SK-N-SH treated with all-trans-retinoic acid at 6 μM for 48 hours (cell line): ENCODE measurements at regions not wholly inside any gene's neighbourhood (a gene's known extent, or its start where the extent isn't known, plus 50 kb on each side); places are given as distances from the start of the nearest gene placed in this dataset.

Experiments used
- ATAC-seq: fragments of 200-7000 bp; cut with Tn5 transposase; 3 replicates; pipeline ENCODE4 v1.9.1; 2020; ENCODE audit warnings: mild to moderate bottlenecking, moderate library complexity
- BACH2 ChIP-seq: fragments of 250-450 bp; sonication (Bioruptor Pico); IDR thresholded peaks from 2 replicates; pipeline ENCODE4 v1.9.0; 2021; ENCODE audit warnings: mild to moderate bottlenecking, borderline replicate concordance
- CREB5 ChIP-seq: fragments of 250-450 bp; sonication (Bioruptor Pico); IDR thresholded peaks from 2 replicates; pipeline ENCODE4 v1.5.1; 2020; ENCODE audit warnings: low read depth, mild to moderate bottlenecking, moderate library complexity
- CSDC2 ChIP-seq: fragments of 250-450 bp; sonication (Bioruptor Pico); IDR thresholded peaks from 2 replicates; pipeline ENCODE4 v1.5.0; 2020; ENCODE audit warnings: mild to moderate bottlenecking, moderate library complexity
- CSRNP3 ChIP-seq: fragments of 250-450 bp; sonication (Bioruptor Pico); IDR thresholded peaks from 2 replicates; pipeline ENCODE4 v1.5.1; 2021; ENCODE audit warnings: mild to moderate bottlenecking, moderate library complexity
- ESRRG ChIP-seq: fragments of 250-450 bp; sonication (Bioruptor Pico); IDR thresholded peaks from 2 replicates; pipeline ENCODE4 v1.6.1; 2021; ENCODE audit warnings: mild to moderate bottlenecking
- GLIS3 ChIP-seq: fragments of 250-450 bp; sonication (Bioruptor Pico); IDR thresholded peaks from 2 replicates; pipeline ENCODE4 v1.5.0; 2020; ENCODE audit warnings: mild to moderate bottlenecking, moderate library complexity
- ISL1 ChIP-seq: fragments of 250-450 bp; sonication (Bioruptor Pico); IDR thresholded peaks from 2 replicates; pipeline ENCODE4 v2.1.2; 2022; ENCODE audit warnings: mild to moderate bottlenecking, moderate library complexity
- OSR1 ChIP-seq: fragments of 250-450 bp; sonication (Bioruptor Pico); IDR thresholded peaks from 2 replicates; pipeline ENCODE4 v1.8.0; 2022; ENCODE audit warnings: moderate library complexity, mild to moderate bottlenecking, inconsistent platforms
- PATZ1 ChIP-seq: fragments of 250-450 bp; sonication (Bioruptor Pico); IDR thresholded peaks from 2 replicates; pipeline ENCODE4 v1.8.0; 2020; ENCODE audit warnings: mild to moderate bottlenecking, moderate library complexity, borderline replicate concordance
- POU6F1 ChIP-seq: fragments of 250-450 bp; sonication (Bioruptor Pico); IDR thresholded peaks from 2 replicates; pipeline ENCODE4 v1.8.0; 2021; ENCODE audit warnings: low read depth, mild to moderate bottlenecking, moderate library complexity, borderline replicate concordance
- PPARA ChIP-seq: fragments of 250-450 bp; sonication (Bioruptor Pico); IDR thresholded peaks from 2 replicates; pipeline ENCODE4 v1.5.0; 2020; ENCODE audit warnings: mild to moderate bottlenecking, borderline replicate concordance
- RARB ChIP-seq: fragments of 250-450 bp; sonication (Bioruptor Pico); IDR thresholded peaks from 2 replicates; pipeline ENCODE4 v1.8.0; 2021; ENCODE audit warnings: mild to moderate bottlenecking, moderate library complexity
- TCF4 ChIP-seq: fragments of 250-450 bp; sonication (Bioruptor Pico); IDR thresholded peaks from 2 replicates; pipeline ENCODE4 v1.8.0; 2021; ENCODE audit warnings: mild to moderate bottlenecking, moderate library complexity, borderline replicate concordance
- TOX ChIP-seq: fragments of 250-450 bp; sonication (Bioruptor Pico); IDR thresholded peaks from 2 replicates; pipeline ENCODE4 v1.8.0; 2021; ENCODE audit warnings: mild to moderate bottlenecking, moderate library complexity, borderline replicate concordance
- ZC3H10 ChIP-seq: fragments of 250-450 bp; sonication (Bioruptor Pico); IDR thresholded peaks from 2 replicates; pipeline ENCODE4 v1.5.1; 2021; ENCODE audit warnings: mild to moderate bottlenecking, moderate library complexity
- ZFP3 ChIP-seq: fragments of 250-450 bp; sonication (Bioruptor Pico); IDR thresholded peaks from 2 replicates; pipeline ENCODE4 v1.5.0; 2020; ENCODE audit warnings: mild to moderate bottlenecking, moderate library complexity
- ZFP30 ChIP-seq: fragments of 450-650 bp; formaldehyde crosslinking; IDR thresholded peaks from 2 replicates; pipeline ENCODE4 v1.5.0; 2022; ENCODE audit warnings: mild to moderate bottlenecking, moderate library complexity
- ZNF565 ChIP-seq: fragments of 450-650 bp; formaldehyde crosslinking; conservative IDR thresholded peaks from 2 replicates; pipeline ENCODE4 v1.5.0; 2020; ENCODE audit warnings: low read depth, mild to moderate bottlenecking, moderate library complexity
- ZNF70 ChIP-seq: fragments of 450-650 bp; formaldehyde crosslinking; IDR thresholded peaks from 2 replicates; pipeline ENCODE4 v1.5.0; 2020; ENCODE audit warnings: mild to moderate bottlenecking, moderate library complexity
- ZNF8 ChIP-seq: fragments of 450-650 bp; formaldehyde crosslinking; IDR thresholded peaks from 2 replicates; pipeline ENCODE4 v1.5.0; 2020; ENCODE audit warnings: mild to moderate bottlenecking, moderate library complexity

GRCh38 chr1:56056438-56057287 is 522.7 kb downstream of the PLPP3 start:
- ATAC-seq: no peak
- TF ChIP-seq ISL1 (CRISPR knock-in tag): no peak
- no peak for TF ChIP-seq ZFP30 (CRISPR knock-in tag)
- TF ChIP-seq CSDC2: no peak
- TF ChIP-seq PPARA (CRISPR knock-in tag): no peak
- no peak for TF ChIP-seq PATZ1
- no peak for TF ChIP-seq OSR1 (CRISPR knock-in tag)
- no peak for TF ChIP-seq ZFP3 (CRISPR knock-in tag)
- no peak for TF ChIP-seq TCF4 (CRISPR knock-in tag)
- no peak for TF ChIP-seq CSRNP3 (CRISPR knock-in tag)
- no peak for TF ChIP-seq ESRRG
- TF ChIP-seq TOX: no peak
- TF ChIP-seq ZNF8 (CRISPR knock-in tag): no peak
- no peak for TF ChIP-seq ZNF565 (CRISPR knock-in tag)
- TF ChIP-seq RARB (CRISPR knock-in tag): no peak
- no peak for TF ChIP-seq ZC3H10 (CRISPR knock-in tag)
- TF ChIP-seq, all 23 proteins: peak for 0

- no peak for TF ChIP-seq POU6F1 (CRISPR knock-in tag)
- TF ChIP-seq ZNF8 (CRISPR knock-in tag): no peak
- TF ChIP-seq ZNF70 (CRISPR knock-in tag): no peak
- ATAC-seq: no peak
Observed at GRCh38 chr1:56054959-56055358, 524.4 kb downstream of the PLPP3 start.

- no peak for ATAC-seq
Observed at GRCh38 chr1:56052041-56052440, 527.3 kb downstream of the PLPP3 start.

More at GRCh38 chr1:56052041-56052440, 527.3 kb downstream of the PLPP3 start:
- TF ChIP-seq CREB5 (CRISPR knock-in tag) (no peak), TCF4 (CRISPR knock-in tag) (no peak), CSRNP3 (CRISPR knock-in tag) (no peak), POU6F1 (CRISPR knock-in tag) (no peak), ESRRG (no peak), BACH2 (CRISPR knock-in tag) (no peak), CSDC2 (no peak), ISL1 (CRISPR knock-in tag) (no peak), GLIS3 (CRISPR knock-in tag) (no peak), ZNF8 (CRISPR knock-in tag) (no peak), ZFP30 (CRISPR knock-in tag) (no peak), ZFP3 (CRISPR knock-in tag) (no peak)
